Activated naive CD4-positive, alpha-beta T cell treated with anti-CD3 and anti-CD28 coated beads, Interleukin-2, amount 50 U/mL, for 24 hours (primary cell): ENCODE measurements at regions not wholly inside any gene's neighbourhood (a gene's known extent, or its start where the extent isn't known, plus 50 kb on each side); places are given as distances from the start of the nearest gene placed in this dataset.

Experiments
- H3K27ac Mint-ChIP-seq: one replicate; pipeline ENCODE4 v1.8.0; 2021; ENCODE audit warnings: mild to moderate bottlenecking, mixed read lengths
- H3K27me3 Mint-ChIP-seq: one replicate; pipeline ENCODE4 v1.8.0; 2021; ENCODE audit warnings: mixed read lengths
- H3K36me3 Mint-ChIP-seq: one replicate; pipeline ENCODE4 v1.8.0; 2021; ENCODE audit warnings: mixed read lengths
- H3K4me1 Mint-ChIP-seq: one replicate; pipeline ENCODE4 v1.8.0; 2021; ENCODE audit warnings: mixed read lengths
- H3K4me3 Mint-ChIP-seq: one replicate; pipeline ENCODE4 v1.8.0; 2021; ENCODE audit warnings: mild to moderate bottlenecking, mixed read lengths
- H3K9me3 Mint-ChIP-seq: one replicate; pipeline ENCODE4 v1.8.0; 2021; ENCODE audit warnings: mixed read lengths

DNA sequence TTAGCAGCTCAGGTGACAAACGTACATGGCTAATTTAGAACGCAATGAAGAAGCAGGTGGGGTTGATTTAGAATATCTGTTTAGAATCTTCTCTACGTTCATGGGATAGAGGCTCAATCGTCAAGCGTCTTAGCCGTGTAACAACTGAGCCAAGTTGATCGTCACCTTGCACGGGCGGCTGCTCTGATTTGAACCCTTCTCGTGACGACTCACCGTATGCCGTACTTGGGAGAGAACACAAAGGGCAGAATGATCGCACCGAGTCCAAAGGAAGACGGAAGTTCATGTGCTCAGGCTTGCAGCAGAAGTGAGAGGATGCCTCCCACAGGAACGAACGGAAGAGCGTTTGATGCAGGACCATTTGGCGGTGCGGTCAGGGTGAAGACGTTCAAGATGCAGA is 108.3 kb upstream of the TCERG1L start:
- Mint-ChIP-seq H3K9me3 (no peaks in the 10 kb centered on the region), H3K27me3 (no peaks in the 10 kb centered on the region)

DNA sequence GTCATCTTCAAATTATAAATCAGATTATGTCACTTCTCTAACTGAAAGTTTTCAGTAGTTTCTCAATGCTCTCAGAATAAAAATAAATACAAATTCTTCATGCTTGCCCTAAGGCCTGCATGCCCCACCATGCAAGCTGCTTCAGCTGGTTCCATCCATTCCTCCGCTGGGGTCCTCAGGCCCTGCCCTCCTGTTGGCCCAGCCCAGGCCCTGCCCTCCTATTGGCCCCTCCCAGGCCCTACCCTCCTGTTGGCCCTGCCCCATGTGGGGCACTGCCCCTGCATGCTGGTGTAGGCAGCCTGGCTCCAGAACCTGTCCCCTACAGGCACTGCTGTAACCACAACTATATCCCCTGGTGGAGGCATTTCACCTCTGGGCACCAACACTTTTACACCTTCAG is 109.3 kb upstream of the TCERG1L start:
- Mint-ChIP-seq H3K27ac (no peak overlapping the region), H3K9me3 (no peaks in the 10 kb centered on the region), H3K36me3 (no peaks in the 10 kb centered on the region), H3K27me3 (no peaks in the 10 kb centered on the region), H3K4me1 (no peaks in the 10 kb centered on the region), H3K4me3 (no peak overlapping the region)

More for the DNA sequence above, 108.3 kb upstream of the TCERG1L start:
- no peaks in the 10 kb centered on the region for H3K36me3 Mint-ChIP-seq
- no peaks in the 10 kb centered on the region for H3K4me1 Mint-ChIP-seq
- H3K27ac Mint-ChIP-seq, result no peak overlapping the region
- no peak overlapping the region for H3K4me3 Mint-ChIP-seq

DNA sequence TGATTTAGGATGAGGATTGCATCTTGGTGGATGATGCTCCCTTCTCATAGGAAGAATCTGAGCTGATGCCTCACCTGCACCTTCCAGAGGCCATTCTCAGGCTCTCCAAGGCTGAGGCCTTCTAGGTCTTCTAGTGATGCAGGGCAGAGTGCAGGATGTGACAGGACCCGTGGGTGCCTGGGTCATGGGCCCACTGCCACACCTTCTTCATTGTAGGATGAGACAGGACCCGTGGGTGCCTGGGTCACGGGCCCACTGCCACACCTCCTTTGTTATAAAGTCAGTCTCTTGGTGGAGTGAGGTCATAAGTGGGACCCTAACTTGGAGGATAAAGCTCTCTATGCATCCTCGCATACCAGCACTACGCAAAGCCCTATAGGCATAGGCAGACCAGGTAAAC is 109.9 kb upstream of the TCERG1L start:
- H3K4me3 Mint-ChIP-seq, result no peak overlapping the region
- H3K27ac Mint-ChIP-seq, result no peak overlapping the region
- H3K9me3 Mint-ChIP-seq, result no peaks in the 10 kb centered on the region
- H3K27me3 Mint-ChIP-seq, result no peaks in the 10 kb centered on the region
- H3K4me1 Mint-ChIP-seq, result no peaks in the 10 kb centered on the region
- H3K36me3 Mint-ChIP-seq, result no peaks in the 10 kb centered on the region

DNA sequence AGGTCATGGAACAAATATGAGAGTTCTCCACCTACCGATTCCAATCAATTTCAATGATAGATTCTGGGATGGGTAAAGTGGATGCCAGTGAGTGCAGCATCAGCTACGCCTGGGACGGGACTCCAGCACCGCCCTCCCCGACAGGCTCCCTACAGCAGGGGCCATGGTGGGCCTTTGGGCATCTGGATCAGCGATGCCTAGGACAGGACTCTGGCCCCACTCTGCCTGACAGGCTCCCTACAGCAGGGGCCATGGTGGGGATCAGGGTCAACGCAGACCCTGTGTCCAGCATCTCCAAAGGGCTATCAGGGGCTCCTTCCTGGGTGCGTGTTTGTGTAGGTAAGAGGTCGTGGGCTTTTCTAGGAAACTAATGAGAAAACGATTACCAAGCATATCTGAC is 111.2 kb upstream of the TCERG1L start:
- H3K9me3 Mint-ChIP-seq, result no peaks in the 10 kb centered on the region
- H3K27ac Mint-ChIP-seq, result no peak overlapping the region
- no peaks in the 10 kb centered on the region for H3K36me3 Mint-ChIP-seq
- no peak overlapping the region for H3K4me3 Mint-ChIP-seq
- H3K4me1 Mint-ChIP-seq, result no peaks in the 10 kb centered on the region
- H3K27me3 Mint-ChIP-seq, result no peaks in the 10 kb centered on the region

DNA sequence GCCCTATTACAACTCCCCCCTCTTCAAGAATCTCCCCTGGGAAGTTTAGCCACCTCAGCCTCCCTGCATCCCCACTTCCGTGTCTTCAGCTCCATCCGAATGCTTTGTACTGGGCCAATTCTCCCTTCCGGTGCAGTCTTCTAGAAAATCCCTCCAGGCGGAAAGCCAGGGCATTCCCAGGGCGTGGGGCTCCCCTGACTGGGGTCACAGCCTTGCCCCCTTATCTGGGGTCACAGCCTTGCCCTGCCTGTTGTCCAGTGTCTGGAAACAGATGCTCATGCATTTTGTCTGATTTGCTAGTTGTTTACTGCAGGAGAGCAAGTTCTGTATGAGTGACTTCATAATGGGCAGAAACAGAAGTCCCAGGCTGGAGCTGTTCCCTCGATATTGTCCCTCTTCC is 112.5 kb upstream of the TCERG1L start:
- Mint-ChIP-seq H3K4me3 (no peak overlapping the region), H3K36me3 (no peaks in the 10 kb centered on the region), H3K27ac (no peak overlapping the region), H3K27me3 (no peaks in the 10 kb centered on the region), H3K9me3 (no peaks in the 10 kb centered on the region), H3K4me1 (no peaks in the 10 kb centered on the region)

DNA sequence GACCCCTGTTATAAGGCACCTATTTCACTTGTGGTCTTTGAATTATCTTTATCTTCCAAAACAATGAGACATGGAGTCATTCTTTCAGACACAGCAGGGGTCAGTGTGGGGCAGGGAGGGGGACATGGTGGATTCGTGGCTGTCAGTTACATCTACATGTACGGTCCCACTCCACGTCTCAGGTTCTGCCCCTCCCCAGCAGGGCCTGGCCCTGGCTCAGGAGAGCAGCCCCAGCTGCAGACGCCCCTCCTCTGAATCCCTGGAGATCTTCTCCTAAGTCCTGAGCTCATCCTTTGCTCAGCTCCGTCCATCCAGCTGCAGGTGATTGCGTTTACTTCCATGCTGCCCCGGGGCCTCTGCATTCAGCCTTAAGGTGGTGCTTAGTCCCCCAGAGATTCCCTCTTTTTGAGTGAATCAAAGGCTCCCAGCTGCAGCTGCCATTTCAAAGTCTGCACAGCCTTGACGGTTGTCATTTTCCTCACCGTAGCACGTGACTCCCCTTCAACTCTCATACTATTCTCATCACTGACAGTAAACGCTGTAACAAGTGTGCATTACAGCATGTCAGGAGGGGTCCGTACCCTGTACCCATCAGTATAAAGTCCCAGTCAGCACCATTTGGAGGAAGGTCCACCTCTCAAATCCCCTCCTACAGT is 113.4 kb upstream of the TCERG1L start:
- H3K4me3 Mint-ChIP-seq, result no peak overlapping the region
- H3K36me3 Mint-ChIP-seq, result no peaks in the 10 kb centered on the region
- no peaks in the 10 kb centered on the region for H3K27me3 Mint-ChIP-seq
- no peaks in the 10 kb centered on the region for H3K4me1 Mint-ChIP-seq
- no peak overlapping the region for H3K27ac Mint-ChIP-seq
- no peaks in the 10 kb centered on the region for H3K9me3 Mint-ChIP-seq

DNA sequence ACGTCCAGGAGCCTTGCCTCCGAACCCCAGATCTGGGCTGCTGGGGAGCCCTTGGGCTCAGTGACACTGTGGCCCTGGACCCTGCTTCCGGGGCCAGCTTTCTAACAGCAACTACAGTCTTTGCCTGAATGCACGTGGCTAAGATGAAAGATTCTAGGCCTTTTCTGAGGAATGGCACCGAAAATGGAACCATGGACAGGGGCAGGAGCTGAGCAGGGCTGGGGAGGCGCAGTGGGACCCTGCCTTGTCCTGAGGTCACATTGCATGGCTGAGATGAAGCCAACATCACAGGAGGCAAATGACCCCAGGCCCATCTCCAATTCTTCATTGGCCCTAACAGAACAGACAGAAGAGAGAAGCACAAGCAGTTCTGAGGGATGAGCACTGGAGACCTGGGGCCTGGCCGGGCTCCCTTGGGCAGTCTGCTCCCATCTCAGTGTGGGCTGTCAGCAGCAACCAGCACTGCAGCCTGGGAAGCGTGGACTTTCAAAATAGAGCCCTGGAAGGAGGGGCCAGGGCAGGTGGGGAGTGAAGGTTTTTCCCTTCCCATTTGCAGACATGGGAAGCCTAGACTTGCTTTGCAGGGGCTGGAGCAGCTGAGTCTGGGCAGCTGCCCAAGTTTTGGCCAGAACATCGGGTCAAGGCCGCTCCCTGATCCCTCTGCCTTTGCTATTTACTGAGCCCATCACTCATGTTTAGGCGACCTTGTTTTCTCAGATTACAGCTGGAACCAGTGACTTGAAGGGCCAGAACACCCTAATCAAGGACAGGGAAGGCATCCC is 114.4 kb upstream of the TCERG1L start:
- peaks cover 3% of the 10 kb centered on the region for H3K27me3 Mint-ChIP-seq
- H3K9me3 Mint-ChIP-seq, result no peaks in the 10 kb centered on the region
- H3K4me1 Mint-ChIP-seq, result no peaks in the 10 kb centered on the region
- H3K4me3 Mint-ChIP-seq, result no peak overlapping the region
- no peaks in the 10 kb centered on the region for H3K36me3 Mint-ChIP-seq
- no peak overlapping the region for H3K27ac Mint-ChIP-seq

DNA sequence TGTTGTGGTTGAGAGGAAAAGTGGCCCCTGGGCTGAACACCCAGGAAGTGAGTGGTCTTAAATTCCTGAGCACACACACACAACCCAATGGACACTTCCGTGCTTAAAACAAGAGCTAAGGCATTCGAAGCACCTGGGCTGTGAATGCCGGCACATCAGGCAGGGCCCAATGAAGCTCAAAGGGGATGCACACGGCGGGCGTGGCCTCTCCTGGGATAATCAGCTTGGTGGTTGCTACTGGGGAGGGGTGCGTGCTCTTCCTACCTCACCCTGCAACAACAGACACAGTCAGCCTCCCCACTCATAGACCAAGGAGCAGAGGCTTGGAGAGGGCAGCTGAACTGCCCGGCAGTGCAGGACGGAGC is 115.0 kb upstream of the TCERG1L start:
- H3K27ac Mint-ChIP-seq, result no peak overlapping the region
- no peaks in the 10 kb centered on the region for H3K4me1 Mint-ChIP-seq
- H3K36me3 Mint-ChIP-seq, result no peaks in the 10 kb centered on the region
- no peak overlapping the region for H3K4me3 Mint-ChIP-seq
- peaks cover 3% of the 10 kb centered on the region for H3K27me3 Mint-ChIP-seq
- H3K9me3 Mint-ChIP-seq, result no peaks in the 10 kb centered on the region

DNA sequence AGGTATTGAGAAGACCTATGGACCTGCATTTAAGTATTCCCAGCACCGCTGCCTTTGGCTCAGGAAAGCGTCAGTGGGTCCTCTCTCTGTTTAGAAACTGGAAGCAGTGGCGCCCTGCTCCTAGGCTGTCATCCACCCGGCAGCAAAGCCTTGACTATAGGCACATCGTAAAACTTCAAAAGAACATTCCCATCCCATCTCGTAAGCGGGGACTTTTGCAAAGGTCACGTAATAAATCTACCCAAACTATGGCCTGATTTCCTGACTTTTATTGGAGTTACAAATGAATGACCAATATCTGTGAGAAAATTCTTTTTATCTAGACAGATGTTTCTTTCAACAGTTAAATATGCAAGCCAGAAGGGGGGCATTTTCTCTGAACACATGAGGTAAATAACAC is 115.8 kb upstream of the TCERG1L start:
- Mint-ChIP-seq H3K9me3 (no peaks in the 10 kb centered on the region), H3K36me3 (no peaks in the 10 kb centered on the region), H3K27me3 (peaks cover 7% of the 10 kb centered on the region), H3K4me1 (no peaks in the 10 kb centered on the region), H3K4me3 (no peak overlapping the region), H3K27ac (no peak overlapping the region)

DNA sequence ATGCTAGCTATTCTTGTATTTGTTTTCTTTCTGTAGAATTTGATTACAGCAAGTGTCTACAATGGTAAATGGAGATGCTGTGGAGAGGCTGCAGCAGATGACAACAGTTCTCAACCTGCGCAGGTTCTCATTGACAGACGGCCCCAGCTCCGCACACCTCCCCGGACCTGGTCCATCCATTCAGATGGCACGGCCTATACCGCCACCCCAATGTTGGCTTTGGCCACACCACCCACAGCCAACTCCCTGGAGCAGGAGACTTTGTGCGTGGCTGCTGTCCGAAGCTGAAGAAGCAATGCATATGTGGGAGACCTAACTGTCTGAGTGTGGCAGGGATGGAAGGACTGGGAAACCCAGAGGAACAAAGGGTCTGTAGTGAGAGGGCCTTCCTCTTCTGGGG is 116.4 kb upstream of the TCERG1L start:
- Mint-ChIP-seq H3K36me3 (no peaks in the 10 kb centered on the region), H3K4me1 (no peaks in the 10 kb centered on the region), H3K27ac (no peak overlapping the region), H3K27me3 (peaks cover 7% of the 10 kb centered on the region), H3K4me3 (no peak overlapping the region), H3K9me3 (no peaks in the 10 kb centered on the region)

DNA sequence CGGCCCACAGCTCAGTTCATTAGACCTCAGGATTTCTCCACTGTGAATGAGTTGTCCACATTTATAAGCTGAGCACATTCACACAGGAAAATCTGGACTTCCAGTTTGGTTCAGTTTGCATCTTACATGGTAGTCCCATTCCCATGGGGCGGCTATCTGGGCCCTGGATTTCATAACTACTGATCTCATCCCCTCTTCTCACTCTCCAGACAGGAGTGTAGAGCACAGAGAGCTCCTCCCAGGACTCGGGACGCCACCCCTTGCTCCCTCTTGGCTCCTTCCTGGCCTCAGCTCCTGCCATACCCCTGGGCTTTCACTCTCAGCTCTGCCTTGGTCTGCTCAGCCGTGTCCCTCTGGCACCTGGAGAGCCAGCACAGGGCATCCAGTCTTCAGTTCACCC is 117.6 kb upstream of the TCERG1L start:
- Mint-ChIP-seq H3K4me1 (no peaks in the 10 kb centered on the region), H3K4me3 (no peak overlapping the region), H3K27ac (no peak overlapping the region), H3K36me3 (no peaks in the 10 kb centered on the region), H3K27me3 (peaks cover 7% of the 10 kb centered on the region), H3K9me3 (no peaks in the 10 kb centered on the region)

DNA sequence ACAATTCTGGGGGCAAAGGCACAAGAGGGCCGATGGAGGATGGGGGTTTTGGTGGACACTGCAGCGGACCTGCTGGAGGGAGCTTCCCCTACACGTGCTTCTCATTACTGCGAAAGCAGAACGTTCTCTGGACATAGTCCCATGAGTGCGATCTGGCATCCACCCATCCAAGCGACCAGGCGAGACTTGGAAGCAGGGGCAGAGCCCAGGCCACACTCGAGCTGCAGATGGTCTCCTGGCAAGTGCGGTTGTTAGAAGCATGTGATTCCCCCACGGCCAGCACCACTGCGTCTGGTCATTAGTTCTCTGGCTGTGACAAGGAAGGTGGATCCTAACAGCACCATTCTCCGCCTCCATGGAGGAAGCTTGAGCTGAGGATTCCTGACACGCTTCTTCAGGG is 118.4 kb upstream of the TCERG1L start:
- Mint-ChIP-seq H3K36me3 (no peaks in the 10 kb centered on the region), H3K27me3 (peaks cover 7% of the 10 kb centered on the region), H3K4me3 (no peak overlapping the region), H3K9me3 (no peaks in the 10 kb centered on the region), H3K4me1 (no peaks in the 10 kb centered on the region), H3K27ac (no peak overlapping the region)

DNA sequence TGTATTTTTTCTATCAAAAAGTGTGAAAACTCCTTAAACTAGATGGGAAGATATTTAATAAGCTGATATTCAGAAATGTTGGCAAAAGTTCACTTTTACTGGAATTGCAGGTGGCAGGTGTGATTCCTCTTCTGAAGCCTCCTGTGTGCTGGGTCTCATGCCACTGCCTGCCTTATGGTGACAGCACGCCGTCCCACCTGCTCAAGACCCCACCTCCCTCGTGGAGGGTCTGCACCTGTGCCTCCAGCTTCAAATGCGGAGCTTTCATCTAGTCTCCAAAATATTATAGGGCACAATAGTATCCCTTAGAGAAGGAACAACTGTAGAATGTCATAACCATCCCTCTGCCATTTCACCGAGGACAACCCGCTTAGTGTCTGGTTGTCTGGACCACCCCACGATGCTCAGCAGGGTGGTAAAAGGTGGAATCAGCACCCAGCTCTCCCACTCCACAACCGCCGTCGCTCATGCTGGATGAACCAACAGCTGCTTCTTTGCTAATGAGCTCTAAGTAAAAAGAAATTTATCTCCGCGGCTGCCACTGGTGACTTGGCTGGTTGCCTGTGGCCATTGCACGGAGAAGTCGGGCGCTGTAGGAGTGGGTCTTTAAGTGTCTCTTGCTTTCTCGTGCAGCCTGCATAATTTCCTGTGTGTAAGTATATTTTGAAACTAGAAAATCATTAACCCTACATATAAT is 119.3 kb upstream of the TCERG1L start:
- Mint-ChIP-seq H3K4me3 (no peak overlapping the region), H3K36me3 (no peaks in the 10 kb centered on the region), H3K4me1 (no peaks in the 10 kb centered on the region), H3K27me3 (peaks cover 7% of the 10 kb centered on the region), H3K27ac (no peak overlapping the region), H3K9me3 (no peaks in the 10 kb centered on the region)

DNA sequence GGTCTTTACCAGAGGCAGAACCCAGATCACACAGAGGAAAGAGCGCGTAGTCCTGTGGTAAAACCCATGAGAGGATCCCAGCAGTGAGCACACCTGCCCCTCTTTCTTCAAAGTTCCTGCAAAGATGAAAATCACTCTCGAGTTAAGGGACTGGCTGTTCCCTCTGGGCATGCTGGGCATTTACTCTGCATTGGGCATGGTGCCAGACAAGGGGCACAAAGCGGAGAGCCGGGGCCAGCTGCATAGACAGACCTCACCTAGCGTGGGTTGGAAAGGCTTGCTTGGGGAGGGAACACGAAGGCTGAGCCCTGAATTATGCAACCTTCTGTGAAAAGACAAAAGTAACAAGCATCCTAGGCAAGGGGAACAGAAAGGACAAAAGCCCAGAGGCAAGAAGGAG is 120.0 kb upstream of the TCERG1L start:
- H3K4me1 Mint-ChIP-seq, result no peaks in the 10 kb centered on the region
- peaks cover 7% of the 10 kb centered on the region for H3K27me3 Mint-ChIP-seq
- H3K4me3 Mint-ChIP-seq, result no peak overlapping the region
- H3K9me3 Mint-ChIP-seq, result no peaks in the 10 kb centered on the region
- peak overlapping the region; percentile 12 for H3K27ac Mint-ChIP-seq
- no peaks in the 10 kb centered on the region for H3K36me3 Mint-ChIP-seq

DNA sequence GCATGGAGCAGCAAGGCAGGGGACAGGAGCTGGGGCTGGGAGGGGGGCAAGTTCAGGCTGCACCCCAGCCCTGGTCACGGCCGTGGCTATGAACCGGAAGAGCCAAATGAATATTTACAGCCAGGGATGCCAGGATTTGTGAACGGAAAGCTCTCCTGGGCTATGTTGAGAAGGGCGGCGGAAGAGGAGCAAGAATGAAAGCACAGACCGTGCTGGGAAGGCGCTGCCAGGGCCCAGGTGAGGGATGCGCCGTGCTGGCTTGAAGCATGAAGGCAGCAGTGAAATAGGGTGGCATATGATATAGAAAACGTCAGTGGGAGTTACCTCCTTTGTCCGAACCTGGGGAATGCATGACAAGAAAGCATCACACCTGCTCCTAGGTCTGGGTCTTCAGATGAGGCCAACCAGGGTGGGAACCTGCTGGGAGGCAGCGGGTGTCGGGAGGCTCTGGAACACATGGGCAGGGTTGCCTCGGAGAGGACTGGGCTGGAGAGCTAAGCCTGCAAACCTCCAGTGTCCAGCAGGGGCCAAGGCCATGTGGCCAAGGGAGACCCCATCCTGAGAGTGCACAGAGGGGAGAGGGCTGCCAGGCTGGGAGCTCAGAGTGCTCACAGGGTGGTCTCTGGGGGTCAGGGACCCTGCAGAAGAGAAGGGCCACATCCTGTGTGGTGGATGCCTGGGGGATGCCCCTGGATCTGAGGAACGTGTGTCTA is 120.6 kb upstream of the TCERG1L start:
- Mint-ChIP-seq H3K27me3 (peaks cover 7% of the 10 kb centered on the region), H3K36me3 (no peaks in the 10 kb centered on the region), H3K4me3 (no peak overlapping the region), H3K4me1 (no peaks in the 10 kb centered on the region), H3K9me3 (no peaks in the 10 kb centered on the region), H3K27ac (no peak overlapping the region)

DNA sequence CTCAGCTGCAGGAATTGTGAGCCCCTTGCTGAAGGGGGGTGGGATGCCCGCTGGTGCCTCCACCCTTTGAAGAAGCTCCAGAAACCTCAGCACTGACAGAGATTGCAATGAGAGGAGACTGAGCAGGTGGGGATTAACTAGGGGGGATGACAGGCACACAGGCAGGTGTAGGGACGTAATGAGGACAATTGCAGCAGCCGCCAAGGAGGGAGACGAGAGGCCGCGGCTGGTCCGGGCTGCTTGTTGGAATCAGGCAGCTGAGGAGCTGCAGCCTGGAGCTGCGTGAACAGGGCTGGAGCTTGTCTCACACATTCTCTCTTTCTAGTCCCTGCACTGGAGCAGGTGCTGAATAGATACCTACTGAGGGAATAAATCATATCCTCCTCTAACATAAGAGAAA is 122.0 kb upstream of the TCERG1L start:
- Mint-ChIP-seq H3K27ac (no peak overlapping the region), H3K36me3 (no peaks in the 10 kb centered on the region), H3K4me1 (no peaks in the 10 kb centered on the region), H3K4me3 (no peak overlapping the region), H3K9me3 (no peaks in the 10 kb centered on the region), H3K27me3 (peaks cover 7% of the 10 kb centered on the region)
